NT2/D1 (cell line): ENCODE measurements at regions not wholly inside any gene's neighbourhood (a gene's known extent, or its start where the extent isn't known, plus 50 kb on each side); places are given as distances from the start of the nearest gene placed in this dataset.

Experiments used
- DNase-seq: peaks from one replicate; pipeline ENCODE4 v3.0.0-alpha.2; 2011; ENCODE audit warnings: low read depth, low spot score
- H3K27me3 ChIP-seq: 2 replicates; pipeline ENCODE4 v1.6.0; 2011; ENCODE audit warnings: mild to moderate bottlenecking; ENCODE audit not compliant: insufficient read length, insufficient read depth
- H3K36me3 ChIP-seq: 2 replicates; pipeline ENCODE4 v1.6.1; 2011; ENCODE audit warnings: mild to moderate bottlenecking, low read length, mixed read lengths; ENCODE audit not compliant: insufficient read depth, insufficient read length
- H3K4me1 ChIP-seq: 2 replicates; pipeline ENCODE4 v1.5.1; 2011; ENCODE audit not compliant: insufficient read depth, insufficient read length
- H3K4me3 ChIP-seq: 2 replicates; pipeline ENCODE4 v1.5.1; 2011; ENCODE audit warnings: low read depth; ENCODE audit not compliant: insufficient read length
- H3K9ac ChIP-seq: 2 replicates; pipeline ENCODE4 v1.6.0; 2011; ENCODE audit warnings: low read depth; ENCODE audit not compliant: insufficient read length
- H3K9me3 ChIP-seq: 2 replicates; pipeline ENCODE4 v1.5.1; 2011; ENCODE audit warnings: mild to moderate bottlenecking, low read length; ENCODE audit not compliant: insufficient read depth
- SUZ12 ChIP-seq: IDR thresholded peaks from 2 replicates; pipeline ENCODE4 v1.6.1; 2011; ENCODE audit not compliant: insufficient read length, insufficient read depth; ENCODE audit errors: extremely low read depth
- YY1 ChIP-seq: IDR thresholded peaks from 2 replicates; pipeline ENCODE4 v1.6.1; 2011; ENCODE audit not compliant: insufficient read length, insufficient read depth
- ZNF274 ChIP-seq: IDR thresholded peaks from 2 replicates; pipeline ENCODE4 v1.6.1; 2011; ENCODE audit warnings: mild to moderate bottlenecking, low read depth, low read length

- DNase-seq, result no peak
- no peaks in the 10 kb centered on the region for H3K27me3 ChIP-seq
- peaks cover 21% of the 10 kb centered on the region for H3K4me1 ChIP-seq
- 0 out of 2 replicates have a peak, but pooled peaks cover 3% of the 10 kb centered on the region for H3K9me3 ChIP-seq
- H3K4me3 ChIP-seq, result no peak overlapping the region
- no peak overlapping the region for H3K9ac ChIP-seq
- TF ChIP-seq YY1, result no peak
- TF ChIP-seq ZNF274, result no peak
- TF ChIP-seq SUZ12, result no peak
- H3K36me3 ChIP-seq, result no peaks in the 10 kb centered on the region
Observed at GRCh38 chr11:119995730-119996491, 142.0 kb downstream of the TRIM29 start.

GRCh38 chr11:119993722-119994121, 144.2 kb downstream of the TRIM29 start:
- H3K9me3 ChIP-seq, result no peaks in the 10 kb centered on the region
- H3K4me1 ChIP-seq, result peaks cover 21% of the 10 kb centered on the region
- H3K27me3 ChIP-seq, result no peaks in the 10 kb centered on the region
- no peak overlapping the region for H3K4me3 ChIP-seq
- H3K9ac ChIP-seq, result no peak overlapping the region
- no peak for DNase-seq
- H3K36me3 ChIP-seq, result no peaks in the 10 kb centered on the region
- no peak for TF ChIP-seq YY1
- no peak for TF ChIP-seq ZNF274
- no peak for TF ChIP-seq SUZ12

GRCh38 chr11:119992171-119993051, 145.5 kb downstream of the TRIM29 start:
- DNase-seq, result no peak
- H3K4me1 ChIP-seq, result peaks cover 21% of the 10 kb centered on the region
- peak overlapping the region; percentile 8 for H3K9ac ChIP-seq
- no peak overlapping the region for H3K4me3 ChIP-seq
- TF ChIP-seq SUZ12 (no peak), ZNF274 (no peak), YY1 (no peak)
- no peaks in the 10 kb centered on the region for H3K36me3 ChIP-seq
- H3K27me3 ChIP-seq, result no peaks in the 10 kb centered on the region
- no peaks in the 10 kb centered on the region for H3K9me3 ChIP-seq

GRCh38 chr11:119991669-119992068, 146.2 kb downstream of the TRIM29 start:
- no peaks in the 10 kb centered on the region for H3K9me3 ChIP-seq
- no peaks in the 10 kb centered on the region for H3K36me3 ChIP-seq
- H3K4me1 ChIP-seq, result peaks cover 21% of the 10 kb centered on the region
- no peak for DNase-seq
- no peak overlapping the region for H3K4me3 ChIP-seq
- no peak for TF ChIP-seq SUZ12
- no peak for TF ChIP-seq YY1
- no peak for TF ChIP-seq ZNF274
- H3K9ac ChIP-seq, result no peak overlapping the region
- no peaks in the 10 kb centered on the region for H3K27me3 ChIP-seq

- DNase-seq, result no peak
- Histone ChIP-seq H3K4me1 (peaks cover 21% of the 10 kb centered on the region), H3K36me3 (no peaks in the 10 kb centered on the region), H3K9ac (no peak overlapping the region), H3K9me3 (no peaks in the 10 kb centered on the region), H3K4me3 (no peak overlapping the region), H3K27me3 (no peaks in the 10 kb centered on the region)
- TF ChIP-seq YY1 (no peak), SUZ12 (no peak), ZNF274 (no peak)
Observed at GRCh38 chr11:119991022-119991404, 146.9 kb downstream of the TRIM29 start.

GRCh38 chr11:119990309-119991021, 147.4 kb downstream of the TRIM29 start:
- H3K4me3 ChIP-seq, result no peak overlapping the region
- H3K27me3 ChIP-seq, result no peaks in the 10 kb centered on the region
- DNase-seq, result no peak
- no peaks in the 10 kb centered on the region for H3K9me3 ChIP-seq
- TF ChIP-seq SUZ12, result no peak
- no peak for TF ChIP-seq YY1
- TF ChIP-seq ZNF274, result no peak
- no peaks in the 10 kb centered on the region for H3K36me3 ChIP-seq
- H3K9ac ChIP-seq, result no peak overlapping the region
- peaks cover 21% of the 10 kb centered on the region for H3K4me1 ChIP-seq
